ENCODE measurements at regions not wholly inside any gene's neighbourhood (a gene's known extent, or its start where the extent isn't known, plus 50 kb on each side); places are given as distances from the start of the nearest gene placed in this dataset.

- no peak for DNase-seq (ENCODE audit: low read depth in 4 of 4, low spot score in 1 of 4)
Observed at GRCh38 chr9:108559432-108559831, 296.4 kb downstream of the ACTL7B start.

DNA sequence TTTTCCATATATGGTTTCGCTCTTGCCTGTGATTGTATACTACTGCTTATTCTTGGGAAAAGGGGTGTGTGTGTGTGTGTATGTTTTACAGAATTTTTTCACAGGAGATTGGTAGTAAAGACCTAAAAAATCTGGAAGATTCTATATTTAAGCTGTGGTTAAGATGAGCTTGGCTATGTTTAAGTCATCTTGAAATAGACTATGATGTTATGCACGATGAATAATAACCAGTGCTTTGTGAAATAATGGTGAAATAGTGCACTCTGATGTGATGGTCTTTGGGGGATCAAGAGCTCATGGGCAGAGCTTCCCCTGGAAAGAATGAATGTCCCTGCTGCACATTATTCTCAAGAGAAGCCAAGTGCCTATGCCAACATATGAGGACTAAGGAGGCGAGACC is 301.0 kb downstream of the ACTL7B start:
- DNase-seq (ENCODE audit: low read depth in 4 of 4, low spot score in 1 of 4) = no peak

DNA sequence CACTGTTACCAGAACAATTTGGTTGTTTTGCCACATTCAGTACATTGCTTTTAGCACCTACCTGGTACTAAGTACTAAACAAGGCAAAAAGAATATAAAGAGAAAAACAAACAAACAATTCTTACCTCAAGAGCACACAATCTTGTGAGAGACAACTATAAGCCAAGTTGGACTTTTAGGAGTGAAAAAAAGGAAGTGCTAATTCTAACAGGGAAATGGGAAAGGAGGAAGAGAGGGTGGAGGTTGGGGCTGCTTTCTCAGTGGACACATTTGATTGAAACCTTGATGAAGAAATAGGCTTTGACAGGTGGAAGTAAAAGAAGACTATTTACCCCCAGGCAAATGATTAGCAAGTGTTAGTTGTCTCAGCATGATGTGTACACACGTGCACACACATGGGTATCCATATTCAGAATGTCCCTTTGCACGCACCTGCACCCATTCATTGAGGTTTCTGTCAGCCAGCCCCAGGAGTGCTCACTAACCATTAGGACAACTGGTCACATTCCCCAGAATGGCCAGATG is 302.6 kb downstream of the ACTL7B start:
- no peak for DNase-seq (ENCODE audit: low read depth in 4 of 4, low spot score in 1 of 4)

GRCh38 chr9:108552459-108553040 is 303.2 kb downstream of the ACTL7B start:
- no peak for DNase-seq (ENCODE audit: low read depth in 4 of 4, low spot score in 1 of 4)

- DNase-seq (ENCODE audit: low read depth in 4 of 4, low spot score in 1 of 4) = no peak
Observed at GRCh38 chr9:108551030-108551841, 304.6 kb downstream of the ACTL7B start.

DNA sequence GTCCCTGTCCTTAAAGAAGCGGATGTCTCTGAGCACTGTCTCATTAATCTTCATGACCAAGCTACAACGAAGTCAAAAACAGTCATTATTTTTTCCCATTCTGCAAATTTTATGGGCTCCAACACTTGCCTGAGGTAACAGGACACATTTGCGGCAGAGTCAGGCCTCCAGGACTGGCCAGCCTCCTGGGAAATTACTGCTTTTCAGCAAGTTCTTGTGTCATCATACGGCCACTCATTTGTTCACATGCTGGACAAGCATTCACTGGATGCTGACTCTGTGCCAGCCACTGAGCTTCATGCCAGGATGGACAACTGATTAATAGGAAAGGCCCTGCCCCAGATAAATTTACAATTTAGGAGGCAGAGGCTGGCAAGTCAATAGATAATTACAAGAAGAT is 305.7 kb downstream of the ACTL7B start:
- no peak for DNase-seq (ENCODE audit: low read depth in 4 of 4, low spot score in 1 of 4)

DNA sequence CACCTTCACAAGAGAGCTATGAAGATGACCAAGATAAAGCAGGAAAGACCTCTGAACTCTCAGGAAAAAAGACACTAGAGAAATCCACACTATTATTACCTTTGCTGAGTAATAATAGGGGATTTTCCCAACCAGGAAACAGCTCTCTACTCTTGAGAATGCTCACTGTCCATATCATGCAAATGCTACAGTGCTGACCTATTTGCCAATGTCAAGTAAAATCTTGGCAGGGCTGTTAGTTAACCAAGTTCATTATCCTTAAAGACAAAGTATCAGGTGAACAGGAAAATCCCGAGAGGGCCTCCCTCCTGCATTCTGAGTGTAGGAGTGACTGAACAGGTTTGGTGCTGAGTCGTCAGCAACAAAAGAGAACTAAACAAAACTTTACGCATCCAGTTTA is 306.6 kb downstream of the ACTL7B start:
- no peak for DNase-seq (ENCODE audit: low read depth in 4 of 4, low spot score in 1 of 4)

DNA sequence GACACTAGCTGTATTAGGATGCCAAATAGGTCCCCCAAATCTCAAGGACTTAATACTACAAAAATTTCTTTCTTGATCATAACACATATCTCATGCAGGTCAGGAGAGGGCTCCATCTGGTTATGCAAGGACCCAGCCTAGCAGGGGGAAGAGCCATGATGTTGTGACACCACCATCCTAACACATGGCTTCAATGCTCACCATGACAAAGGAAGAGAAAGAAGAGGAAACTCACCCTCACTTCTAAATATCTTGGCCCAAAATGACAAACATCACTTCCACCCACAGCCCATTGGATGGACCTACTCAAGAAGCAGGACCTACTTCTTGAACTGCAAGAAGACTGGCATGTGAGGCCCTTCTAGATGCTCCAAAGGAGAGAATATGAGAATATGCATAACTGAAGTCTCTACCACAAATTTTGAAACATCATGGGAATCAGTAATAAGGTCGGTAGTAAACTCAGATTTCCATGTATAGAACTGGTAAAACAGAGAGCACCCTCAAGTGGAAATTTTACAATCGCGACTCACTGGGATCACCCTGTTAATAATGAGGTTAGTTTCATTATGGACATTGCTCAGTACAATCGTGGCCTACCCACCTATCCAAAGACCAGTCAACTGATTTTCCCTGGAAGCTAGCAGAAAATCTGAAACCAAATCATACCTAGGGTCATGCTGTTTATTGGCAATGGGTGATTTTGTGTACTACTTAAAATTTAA is 308.2 kb downstream of the ACTL7B start:
- DNase-seq (ENCODE audit: low read depth in 4 of 4, low spot score in 1 of 4) = no peak

GRCh38 chr9:108546215-108546614 is 309.6 kb downstream of the ACTL7B start:
- DNase-seq (ENCODE audit: low read depth in 4 of 4, low spot score in 1 of 4) = no peak

GRCh38 chr9:108545436-108545835 is 310.4 kb downstream of the ACTL7B start:
- no peak for DNase-seq (ENCODE audit: low read depth in 4 of 4, low spot score in 1 of 4)

DNA sequence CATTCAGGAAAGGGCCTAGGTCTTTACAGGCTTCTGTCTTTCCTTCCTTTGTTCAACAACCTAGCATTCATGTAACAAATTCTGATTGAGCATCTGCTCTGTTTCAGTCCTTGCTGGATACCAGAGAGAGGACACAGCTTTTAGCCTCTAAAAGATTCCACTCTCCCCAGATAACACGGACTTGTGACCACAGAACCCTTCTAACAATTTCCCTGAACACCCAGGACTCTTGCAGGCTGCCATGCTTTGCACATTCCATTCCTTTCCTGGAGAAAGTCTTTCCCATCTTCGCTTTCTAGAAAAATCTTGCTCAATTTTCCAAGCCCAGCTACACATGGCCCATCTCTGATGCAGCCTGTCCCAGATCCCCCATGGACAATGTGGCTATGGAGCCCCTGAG is 310.9 kb downstream of the ACTL7B start:
- no peak for DNase-seq (ENCODE audit: low read depth in 4 of 4, low spot score in 1 of 4)

GRCh38 chr9:108543251-108543778 is 312.5 kb downstream of the ACTL7B start:
- DNase-seq (ENCODE audit: low read depth in 4 of 4, low spot score in 1 of 4) = no peak

DNA sequence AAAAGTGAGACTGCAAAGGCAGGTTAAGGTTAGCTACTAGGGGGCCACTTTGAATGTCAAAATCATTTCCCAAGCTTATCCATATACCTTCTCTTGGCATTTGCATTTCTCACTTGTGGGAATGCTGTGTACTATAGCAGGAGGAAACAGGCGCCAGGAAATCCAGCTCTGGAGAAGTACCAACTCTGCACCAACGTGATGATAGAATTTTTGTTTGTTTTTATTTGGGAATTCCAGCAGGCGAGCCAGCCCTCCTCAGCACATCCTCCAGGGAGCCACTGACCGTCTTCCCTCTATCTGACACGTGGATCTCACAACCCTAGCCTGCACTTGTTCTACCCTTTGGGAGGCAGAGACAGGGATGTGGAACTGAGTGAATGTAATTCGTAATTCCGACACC is 318.0 kb downstream of the ACTL7B start:
- DNase-seq (ENCODE audit: low read depth in 4 of 4, low spot score in 1 of 4) = no peak

GRCh38 chr9:108536836-108537601 is 318.8 kb downstream of the ACTL7B start:
- no peak for DNase-seq (ENCODE audit: low read depth in 4 of 4, low spot score in 1 of 4)

GRCh38 chr9:108535526-108535925 is 320.3 kb downstream of the ACTL7B start:
- no peak for DNase-seq (ENCODE audit: low read depth in 4 of 4, low spot score in 1 of 4)

GRCh38 chr9:108534741-108535140 is 321.0 kb downstream of the ACTL7B start:
- no peak for DNase-seq (ENCODE audit: low read depth in 4 of 4, low spot score in 1 of 4)

DNA sequence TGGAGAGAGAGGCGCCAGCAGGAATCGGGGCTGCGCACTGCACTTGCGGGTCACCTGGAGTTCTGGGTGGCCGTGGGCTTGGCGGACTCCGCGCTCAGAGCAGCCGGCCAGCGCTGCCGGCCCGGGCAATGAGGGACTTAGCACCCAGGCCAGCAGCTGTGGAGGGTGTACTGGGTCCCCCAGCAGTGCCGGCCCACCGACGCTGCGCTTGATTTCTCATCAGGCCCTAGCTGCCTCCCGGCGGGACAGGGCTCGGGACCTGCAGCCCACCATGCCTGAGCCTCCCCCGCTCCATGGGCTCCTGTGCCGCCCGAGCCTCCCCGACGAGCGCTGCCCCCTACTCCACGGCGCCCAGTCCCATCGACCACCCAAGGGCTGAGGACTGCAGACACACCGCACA is 325.6 kb downstream of the ACTL7B start:
- no peak for DNase-seq (ENCODE audit: low read depth in 4 of 4, low spot score in 1 of 4)

GRCh38 chr9:108528231-108528630 is 327.6 kb downstream of the ACTL7B start:
- DNase-seq (ENCODE audit: low read depth in 4 of 4, low spot score in 1 of 4) = no peak

GRCh38 chr9:108526518-108526917 is 329.3 kb downstream of the ACTL7B start:
- DNase-seq (ENCODE audit: low read depth in 4 of 4, low spot score in 1 of 4) = no peak

DNA sequence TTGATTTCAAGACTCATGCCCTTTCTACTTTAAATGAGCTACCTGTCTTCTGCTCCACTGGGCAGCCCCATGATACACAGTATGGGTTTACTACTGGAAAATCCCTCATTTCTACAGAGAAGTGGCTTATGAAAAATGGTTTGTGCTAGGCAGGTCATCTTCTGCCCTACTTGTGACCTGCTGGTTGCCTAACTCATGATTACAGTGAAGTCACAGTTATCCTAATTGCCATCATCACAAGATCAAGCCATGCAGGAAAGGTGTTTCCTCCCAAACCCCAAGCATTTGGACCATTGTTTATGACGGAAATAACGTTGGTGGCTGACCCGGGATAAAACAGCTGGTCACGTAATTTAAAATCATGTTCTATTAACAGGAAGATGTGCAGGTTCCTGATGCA is 330.6 kb downstream of the ACTL7B start:
- DNase-seq (ENCODE audit: low read depth in 4 of 4, low spot score in 1 of 4) = no peak

- no peak for DNase-seq (ENCODE audit: low read depth in 4 of 4, low spot score in 1 of 4)
Observed at GRCh38 chr9:108521063-108521590, 334.7 kb downstream of the ACTL7B start.

Data from stimulated activated CD4-positive, alpha-beta T cell treated with anti-CD3 and anti-CD28 coated beads, Interleukin-1b, Interleukin-23, amount 100 ng/mL, for 24 hours (primary cell).